ENCODE measurements at regions not wholly inside any gene's neighbourhood (a gene's known extent, or its start where the extent isn't known, plus 50 kb on each side); places are given as distances from the start of the nearest gene placed in this dataset.

- TF ChIP-seq, protein P1, sequence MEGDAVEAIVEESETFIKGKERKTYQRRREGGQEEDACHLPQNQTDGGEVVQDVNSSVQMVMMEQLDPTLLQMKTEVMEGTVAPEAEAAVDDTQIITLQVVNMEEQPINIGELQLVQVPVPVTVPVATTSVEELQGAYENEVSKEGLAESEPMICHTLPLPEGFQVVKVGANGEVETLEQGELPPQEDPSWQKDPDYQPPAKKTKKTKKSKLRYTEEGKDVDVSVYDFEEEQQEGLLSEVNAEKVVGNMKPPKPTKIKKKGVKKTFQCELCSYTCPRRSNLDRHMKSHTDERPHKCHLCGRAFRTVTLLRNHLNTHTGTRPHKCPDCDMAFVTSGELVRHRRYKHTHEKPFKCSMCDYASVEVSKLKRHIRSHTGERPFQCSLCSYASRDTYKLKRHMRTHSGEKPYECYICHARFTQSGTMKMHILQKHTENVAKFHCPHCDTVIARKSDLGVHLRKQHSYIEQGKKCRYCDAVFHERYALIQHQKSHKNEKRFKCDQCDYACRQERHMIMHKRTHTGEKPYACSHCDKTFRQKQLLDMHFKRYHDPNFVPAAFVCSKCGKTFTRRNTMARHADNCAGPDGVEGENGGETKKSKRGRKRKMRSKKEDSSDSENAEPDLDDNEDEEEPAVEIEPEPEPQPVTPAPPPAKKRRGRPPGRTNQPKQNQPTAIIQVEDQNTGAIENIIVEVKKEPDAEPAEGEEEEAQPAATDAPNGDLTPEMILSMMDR (IDR thresholded peaks at IDR 0.05; ENCODE audit: insufficient read depth, low read depth, low read length), result no peak
- TF ChIP-seq EZH2 (IDR thresholded peaks at IDR 0.05; ENCODE audit: insufficient read depth, low read length), result no peak
- FAIRE-seq, result no peak
- Mint-ChIP-seq H3K4me3 (ENCODE audit: unreplicated experiment) (no peak overlapping the region), H3K27me3 (ENCODE audit: low read depth, unreplicated experiment) (no peaks in the 10 kb centered on the region), H3K27ac (ENCODE audit: unreplicated experiment) (no peak overlapping the region), H3K9me3 (ENCODE audit: unreplicated experiment) (no peaks in the 10 kb centered on the region), H3K36me3 (ENCODE audit: low read depth, unreplicated experiment) (no peaks in the 10 kb centered on the region), H3K4me1 (ENCODE audit: low read depth, unreplicated experiment) (peaks cover under 1% of the 10 kb centered on the region)
- Histone ChIP-seq H3K36me3 (ENCODE audit: insufficient read depth, low read length) (no peaks in the 10 kb centered on the region), H3K4me3 (ENCODE audit: insufficient read depth, low read depth, low read length) (no peak overlapping the region), H3K4me2 (ENCODE audit: low read length) (no peak overlapping the region), H3K27me3 (ENCODE audit: insufficient read depth, low read length) (no peaks in the 10 kb centered on the region), H3K27ac (ENCODE audit: low read depth, low read length) (no peak overlapping the region), H2AFZ (ENCODE audit: low read depth, low read length) (no peak overlapping the region), H4K20me1 (ENCODE audit: insufficient read depth, low read length) (no peaks in the 10 kb centered on the region), H3K9me3 (ENCODE audit: insufficient read depth, low read depth, low read length) (no peaks in the 10 kb centered on the region), H3K79me2 (ENCODE audit: insufficient read depth, low read length) (no peaks in the 10 kb centered on the region), H3K9ac (ENCODE audit: low read length) (no peak overlapping the region), H3K4me1 (ENCODE audit: insufficient read depth, low read length) (no peaks in the 10 kb centered on the region)
- DNase-seq (ENCODE audit: low read depth), result no peak
Measured at GRCh38 chr5:107028938-107029337, 641.8 kb downstream of the EFNA5 start.

DNA sequence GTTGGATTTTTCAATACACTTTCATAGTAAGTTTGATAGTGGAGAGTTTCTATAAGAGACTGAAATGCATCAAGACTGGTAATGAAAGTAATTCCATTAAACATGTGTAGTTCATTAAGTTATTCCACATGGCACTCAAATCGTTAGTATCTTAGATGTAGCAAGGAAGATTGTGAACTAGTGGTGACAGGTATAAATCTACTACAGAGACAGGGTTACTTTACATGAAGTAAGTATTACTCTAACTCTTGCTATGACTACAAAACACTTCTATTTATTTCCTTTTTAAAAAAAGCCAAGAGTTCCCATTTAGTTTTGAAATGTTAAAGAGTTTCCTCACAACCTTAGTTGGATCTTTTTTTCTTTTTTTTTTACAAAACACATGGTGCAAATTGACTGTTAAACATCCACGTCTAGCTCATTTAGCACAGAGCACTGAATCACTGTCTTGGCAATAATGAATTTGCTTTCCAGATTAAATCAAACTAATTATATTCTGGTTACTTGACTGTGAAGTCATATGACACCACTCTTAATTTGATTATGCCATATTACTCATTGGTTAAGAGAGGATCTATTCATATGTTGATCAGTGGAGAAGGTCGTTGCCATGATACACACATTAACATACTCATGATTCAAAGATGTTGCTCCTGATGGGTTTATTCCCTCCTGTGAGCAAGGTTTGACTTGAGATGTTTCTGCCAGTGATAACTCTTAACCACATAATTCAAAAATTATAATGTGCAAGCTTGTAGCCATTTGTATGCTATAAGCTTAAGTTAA lies 644.8 kb downstream of the EFNA5 start:
- no peak for TF ChIP-seq EZH2 (IDR thresholded peaks at IDR 0.05; ENCODE audit: insufficient read depth, low read length)
- TF ChIP-seq, protein P1 (IDR thresholded peaks at IDR 0.05; ENCODE audit: insufficient read depth, low read depth, low read length), result no peak
- DNase-seq (ENCODE audit: low read depth) (no peak), FAIRE-seq (no peak)
- Histone ChIP-seq H2AFZ (ENCODE audit: low read depth, low read length) (no peak overlapping the region), H3K9me3 (ENCODE audit: insufficient read depth, low read depth, low read length) (no peaks in the 10 kb centered on the region), H3K4me1 (ENCODE audit: insufficient read depth, low read length) (no peaks in the 10 kb centered on the region), H3K79me2 (ENCODE audit: insufficient read depth, low read length) (no peaks in the 10 kb centered on the region), H3K36me3 (ENCODE audit: insufficient read depth, low read length) (no peaks in the 10 kb centered on the region), H3K9ac (ENCODE audit: low read length) (no peak overlapping the region), H3K27me3 (ENCODE audit: insufficient read depth, low read length) (no peaks in the 10 kb centered on the region), H3K4me2 (ENCODE audit: low read length) (no peak overlapping the region), H3K4me3 (ENCODE audit: insufficient read depth, low read depth, low read length) (no peak overlapping the region), H4K20me1 (ENCODE audit: insufficient read depth, low read length) (no peaks in the 10 kb centered on the region), H3K27ac (ENCODE audit: low read depth, low read length) (no peak overlapping the region)
- no peaks in the 10 kb centered on the region for H3K9me3 Mint-ChIP-seq (ENCODE audit: unreplicated experiment)
- H3K27ac Mint-ChIP-seq (ENCODE audit: unreplicated experiment), result no peak overlapping the region
- peaks cover 3% of the 10 kb centered on the region for H3K4me1 Mint-ChIP-seq (ENCODE audit: low read depth, unreplicated experiment)
- no peaks in the 10 kb centered on the region for H3K36me3 Mint-ChIP-seq (ENCODE audit: low read depth, unreplicated experiment)
- no peak overlapping the region for H3K4me3 Mint-ChIP-seq (ENCODE audit: unreplicated experiment)
- H3K27me3 Mint-ChIP-seq (ENCODE audit: low read depth, unreplicated experiment), result no peaks in the 10 kb centered on the region

DNA sequence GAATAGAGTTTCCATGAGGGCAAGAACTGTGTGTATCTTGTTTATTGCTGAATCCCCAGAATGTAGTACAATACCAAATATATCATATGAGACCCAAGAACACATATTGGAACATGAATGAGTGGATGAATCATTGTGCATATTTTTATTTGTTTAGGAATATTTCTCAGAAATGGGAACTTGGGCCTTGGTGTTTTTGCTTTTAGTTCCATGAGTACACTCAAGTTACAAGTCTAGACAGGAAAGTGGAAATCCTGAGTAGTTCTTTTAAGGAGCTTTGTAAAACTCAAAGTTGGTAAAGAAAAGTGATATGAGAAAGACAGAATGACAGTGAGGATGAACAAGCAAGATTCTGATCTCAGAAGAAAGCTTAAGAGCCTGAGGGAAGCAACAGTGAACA lies 647.0 kb downstream of the EFNA5 start:
- no peaks in the 10 kb centered on the region for H3K9me3 Mint-ChIP-seq (ENCODE audit: unreplicated experiment)
- no peak overlapping the region for H3K4me3 ChIP-seq (ENCODE audit: insufficient read depth, low read depth, low read length)
- H3K79me2 ChIP-seq (ENCODE audit: insufficient read depth, low read length), result no peaks in the 10 kb centered on the region
- no peak overlapping the region for H2AFZ ChIP-seq (ENCODE audit: low read depth, low read length)
- H3K27me3 Mint-ChIP-seq (ENCODE audit: low read depth, unreplicated experiment), result no peaks in the 10 kb centered on the region
- DNase-seq (ENCODE audit: low read depth), result no peak
- H3K9me3 ChIP-seq (ENCODE audit: insufficient read depth, low read depth, low read length), result no peaks in the 10 kb centered on the region
- H3K27ac ChIP-seq (ENCODE audit: low read depth, low read length), result no peak overlapping the region
- no peaks in the 10 kb centered on the region for H3K4me1 ChIP-seq (ENCODE audit: insufficient read depth, low read length)
- FAIRE-seq, result no peak
- H3K36me3 ChIP-seq (ENCODE audit: insufficient read depth, low read length), result no peaks in the 10 kb centered on the region
- H3K4me2 ChIP-seq (ENCODE audit: low read length), result no peak overlapping the region
- TF ChIP-seq EZH2 (IDR thresholded peaks at IDR 0.05; ENCODE audit: insufficient read depth, low read length), result no peak
- TF ChIP-seq, protein P1 (IDR thresholded peaks at IDR 0.05; ENCODE audit: insufficient read depth, low read depth, low read length), result no peak
- no peak overlapping the region for H3K4me3 Mint-ChIP-seq (ENCODE audit: unreplicated experiment)
- H3K27me3 ChIP-seq (ENCODE audit: insufficient read depth, low read length), result no peaks in the 10 kb centered on the region
- peaks cover 3% of the 10 kb centered on the region for H3K4me1 Mint-ChIP-seq (ENCODE audit: low read depth, unreplicated experiment)
- no peaks in the 10 kb centered on the region for H4K20me1 ChIP-seq (ENCODE audit: insufficient read depth, low read length)
- no peaks in the 10 kb centered on the region for H3K36me3 Mint-ChIP-seq (ENCODE audit: low read depth, unreplicated experiment)
- H3K9ac ChIP-seq (ENCODE audit: low read length), result no peak overlapping the region
- no peak overlapping the region for H3K27ac Mint-ChIP-seq (ENCODE audit: unreplicated experiment)

Measured in astrocyte (in vitro differentiated cells and primary cell).